GM18861 (cell line): ENCODE measurements at regions not wholly inside any gene's neighbourhood (a gene's known extent, or its start where the extent isn't known, plus 50 kb on each side); places are given as distances from the start of the nearest gene placed in this dataset.
A peak's percentile ranks its signal among the peaks of the same experiment; 100 is the strongest.

ENCODE experiments used
- ATAC-seq: cut with Tn5 transposase; IDR thresholded peaks from one replicate; pipeline ENCODE4 v1.9.1; 2021; ENCODE audit not compliant: unreplicated experiment

GRCh38 chr10:107415446-107415845 lies 250.9 kb upstream of the SORCS1 start:
- peak; percentile 58 for ATAC-seq

DNA sequence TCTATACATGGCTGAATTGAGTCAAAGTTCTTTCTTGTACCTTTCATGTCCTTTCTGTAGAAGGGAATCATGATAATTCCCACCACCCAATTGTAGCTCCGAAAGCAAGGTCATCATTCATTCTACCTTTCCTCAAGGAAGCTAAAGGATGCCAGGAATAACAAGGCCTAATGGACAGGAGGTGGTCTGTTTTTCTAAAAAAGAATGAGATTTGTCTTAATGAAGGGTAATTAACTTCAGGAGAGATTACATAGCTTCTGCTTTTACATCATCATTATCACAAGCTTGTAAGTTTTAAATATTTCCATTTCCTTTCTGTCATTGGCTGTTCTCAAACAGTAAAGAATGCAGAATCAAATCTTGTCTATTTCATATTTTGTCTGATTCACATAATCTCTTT lies 249.5 kb upstream of the SORCS1 start:
- no peak for ATAC-seq

DNA sequence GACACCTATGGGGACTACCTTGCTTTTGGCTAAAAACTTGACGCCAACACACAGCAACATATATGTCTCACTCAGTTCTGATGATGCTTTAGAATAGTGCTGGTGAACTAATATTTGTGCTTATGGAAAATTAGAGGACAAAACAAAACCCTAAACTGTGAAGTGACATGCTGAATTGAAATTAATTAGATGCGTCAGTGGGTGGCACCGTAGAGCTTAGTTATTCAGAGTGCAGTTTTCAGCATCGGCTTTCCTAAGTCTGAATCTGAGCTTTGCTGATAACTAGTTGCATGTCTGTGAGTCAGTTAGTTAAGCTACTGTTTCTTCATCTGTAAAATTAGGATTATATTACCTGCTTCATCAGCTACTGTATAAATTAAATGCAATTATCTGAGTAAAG lies 245.0 kb upstream of the SORCS1 start:
- ATAC-seq = peak; percentile 65

GRCh38 chr10:107398115-107398514 lies 233.6 kb upstream of the SORCS1 start:
- no peak for ATAC-seq

GRCh38 chr10:107391901-107392300 lies 227.4 kb upstream of the SORCS1 start:
- ATAC-seq = no peak

DNA sequence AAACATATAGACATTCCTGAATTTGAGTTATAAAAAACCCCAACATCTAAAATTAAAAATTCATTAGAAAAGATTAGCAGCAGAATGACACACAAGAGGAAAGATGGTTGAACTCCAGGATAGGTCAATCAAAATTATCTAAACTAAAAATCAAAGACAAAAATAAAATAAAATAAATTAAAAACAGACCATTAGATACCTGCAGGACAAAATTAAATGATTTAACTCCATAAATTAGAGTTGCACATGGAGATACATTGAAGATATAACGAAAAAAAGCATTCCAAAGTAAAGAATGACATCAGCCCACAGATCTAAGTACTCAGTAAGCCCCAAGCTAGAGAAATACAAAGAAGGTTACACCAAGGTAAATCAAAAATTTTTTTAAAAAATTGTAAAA lies 226.1 kb upstream of the SORCS1 start:
- ATAC-seq = no peak

GRCh38 chr10:107383357-107383756 lies 218.9 kb upstream of the SORCS1 start:
- no peak for ATAC-seq

- ATAC-seq = no peak
These were observed 215.1 kb upstream of the SORCS1 start for GRCh38 chr10:107379601-107380000.

- no peak for ATAC-seq
These were observed 207.3 kb upstream of the SORCS1 start for GRCh38 chr10:107371801-107372200.

GRCh38 chr10:107364872-107365271 lies 200.4 kb upstream of the SORCS1 start:
- no peak for ATAC-seq

DNA sequence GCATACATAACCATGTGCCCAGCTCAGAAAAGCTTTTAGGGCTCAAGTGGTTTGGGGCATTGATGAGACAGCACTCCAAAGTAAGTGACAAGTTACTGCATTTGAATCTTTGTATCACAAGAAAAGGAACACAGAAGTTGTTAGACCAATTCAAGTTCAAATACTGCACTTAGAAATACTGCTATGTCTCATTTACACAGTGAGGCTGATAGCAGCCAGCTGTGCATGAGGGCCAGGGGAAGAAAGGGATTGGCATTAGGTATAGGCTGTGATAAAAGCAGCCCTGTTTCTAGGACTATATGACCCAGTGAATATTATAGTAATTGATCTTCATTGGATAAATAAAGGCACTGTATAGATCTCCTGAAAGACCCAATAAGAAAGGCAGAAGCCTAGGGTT lies 197.8 kb upstream of the SORCS1 start:
- ATAC-seq = no peak

DNA sequence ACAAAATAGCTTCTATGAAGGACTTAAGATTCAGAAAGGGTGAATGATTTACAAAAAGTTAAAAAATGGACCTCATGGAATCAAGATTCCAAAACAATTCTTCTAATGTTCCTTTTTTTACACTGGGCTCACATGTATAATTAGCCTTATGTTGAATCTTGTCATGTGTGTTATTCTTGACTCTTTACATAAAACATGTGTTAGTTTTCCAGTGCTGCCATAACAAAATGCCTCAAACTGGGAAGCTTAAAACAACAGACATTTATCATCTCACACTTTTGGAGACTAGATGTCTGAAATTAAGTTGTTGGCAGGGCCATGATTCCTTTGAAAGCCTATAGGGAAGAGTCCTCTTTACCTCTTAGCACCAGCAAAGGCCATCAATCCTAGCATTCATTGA lies 192.5 kb upstream of the SORCS1 start:
- no peak for ATAC-seq

DNA sequence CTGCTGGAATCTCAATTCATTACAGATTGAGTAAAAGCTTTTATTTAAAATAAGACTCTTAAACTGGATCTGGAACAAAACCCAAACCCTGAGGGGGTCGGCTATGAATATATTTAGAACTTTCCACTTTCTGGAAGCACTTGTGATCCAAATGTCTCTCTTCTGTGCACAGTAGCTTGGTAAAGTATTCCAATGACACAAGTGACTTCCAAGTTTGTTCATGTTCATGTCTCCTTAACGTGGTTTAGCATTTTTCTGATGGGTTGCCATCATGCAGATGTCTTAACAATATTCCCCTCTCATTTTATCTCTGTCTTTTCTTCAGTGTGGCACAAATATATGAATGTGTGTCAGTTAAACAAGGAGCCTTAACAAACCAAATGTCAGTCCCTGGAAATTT lies 191.9 kb upstream of the SORCS1 start:
- no peak for ATAC-seq

GRCh38 chr10:107342711-107343110 lies 178.2 kb upstream of the SORCS1 start:
- ATAC-seq = no peak

DNA sequence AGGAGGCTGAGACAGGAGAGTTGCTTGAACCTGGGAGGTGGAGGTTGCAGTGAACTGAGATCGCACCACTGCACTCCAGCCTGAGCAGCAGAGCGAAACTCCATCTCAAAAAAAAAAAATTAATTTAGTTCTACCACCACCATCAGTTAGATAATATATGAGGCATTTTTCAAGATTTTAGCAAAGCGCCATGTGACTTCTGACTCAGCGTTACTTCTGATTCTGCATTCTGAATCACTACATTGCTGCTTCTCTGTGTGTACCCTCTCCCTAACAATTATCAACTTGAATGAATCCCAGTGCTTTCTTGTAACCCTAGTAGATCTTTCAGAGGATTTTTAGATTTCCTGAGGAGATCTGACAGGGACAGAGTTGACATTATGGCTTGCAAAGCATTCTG lies 176.8 kb upstream of the SORCS1 start:
- ATAC-seq = no peak

GRCh38 chr10:107340326-107340725 lies 175.8 kb upstream of the SORCS1 start:
- no peak for ATAC-seq

GRCh38 chr10:107336061-107336460 lies 171.6 kb upstream of the SORCS1 start:
- no peak for ATAC-seq

DNA sequence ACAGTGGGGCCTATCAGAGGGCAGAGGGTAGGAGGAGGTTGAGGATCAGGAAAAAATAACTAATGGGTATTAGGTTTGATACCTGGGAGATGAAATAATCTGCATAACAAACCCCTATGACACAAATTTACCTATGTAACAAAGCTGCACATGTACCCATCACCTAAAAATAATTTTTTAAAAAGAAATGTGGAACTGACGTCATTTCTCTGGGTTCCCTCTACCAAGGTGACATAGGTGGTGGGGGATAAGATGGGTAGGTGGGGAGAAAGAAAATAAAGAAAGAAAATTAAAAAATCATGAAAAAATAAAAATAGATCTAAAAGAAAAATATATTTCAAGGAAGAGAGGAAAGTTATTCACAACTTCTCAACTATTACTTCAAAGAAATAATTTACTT lies 153.1 kb upstream of the SORCS1 start:
- no peak for ATAC-seq

GRCh38 chr10:107303203-107303602 lies 138.7 kb upstream of the SORCS1 start:
- no peak for ATAC-seq

DNA sequence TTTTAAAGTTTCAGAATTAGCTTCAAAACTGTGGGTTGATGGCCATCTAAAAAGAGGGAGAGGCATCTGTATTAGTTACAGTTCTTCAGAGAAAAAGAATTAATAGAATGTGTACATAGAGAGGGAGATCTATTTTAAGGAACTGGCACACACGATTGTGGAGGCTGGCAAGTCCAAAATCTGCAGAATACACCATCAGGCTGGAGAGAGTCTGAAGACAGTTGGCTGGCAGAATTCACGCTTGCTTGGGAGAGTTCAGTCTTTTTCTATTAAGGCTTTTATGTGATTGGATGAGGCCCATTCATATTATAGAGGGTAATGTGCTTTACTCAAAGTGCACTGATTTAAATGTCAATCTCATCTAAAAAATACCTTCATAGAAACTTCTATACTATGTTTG lies 135.1 kb upstream of the SORCS1 start:
- ATAC-seq = no peak

DNA sequence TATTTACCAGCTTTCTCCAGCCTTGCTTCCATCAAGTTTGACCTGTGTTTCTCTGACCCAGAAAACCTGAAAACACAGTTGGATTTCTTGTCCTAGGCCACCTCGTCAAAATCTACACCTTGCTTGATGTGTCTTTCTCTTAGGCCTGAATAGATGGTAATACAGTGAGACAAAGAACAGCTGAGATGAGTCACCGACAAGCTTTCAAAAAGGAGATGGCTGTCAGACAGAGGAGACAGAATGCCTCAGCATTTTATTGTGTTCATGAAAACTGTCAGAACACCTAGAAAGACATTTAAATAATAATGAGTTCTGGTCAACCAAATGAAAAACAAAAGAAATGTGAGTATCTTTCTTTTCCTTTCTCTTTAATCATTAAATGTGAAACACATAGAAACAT lies 119.7 kb upstream of the SORCS1 start:
- no peak for ATAC-seq

DNA sequence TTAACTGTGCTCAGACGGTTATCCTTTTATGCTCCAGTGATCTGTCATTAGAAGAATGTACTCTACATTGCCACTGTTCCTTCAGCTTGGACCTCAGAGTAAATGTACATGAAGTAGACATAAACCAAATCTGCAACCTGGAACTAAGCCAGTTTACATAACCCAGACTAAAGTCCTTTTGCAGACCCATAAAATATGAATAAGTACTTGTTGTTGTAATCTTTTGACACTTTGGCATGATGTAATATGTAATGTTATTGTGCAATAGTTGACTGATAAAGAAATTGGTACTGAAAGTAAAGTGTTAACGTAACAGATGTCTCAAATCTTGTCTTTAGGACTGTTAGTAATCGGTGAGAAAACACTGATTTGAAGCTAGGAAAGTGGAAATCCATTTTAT lies 115.8 kb upstream of the SORCS1 start:
- ATAC-seq = no peak

DNA sequence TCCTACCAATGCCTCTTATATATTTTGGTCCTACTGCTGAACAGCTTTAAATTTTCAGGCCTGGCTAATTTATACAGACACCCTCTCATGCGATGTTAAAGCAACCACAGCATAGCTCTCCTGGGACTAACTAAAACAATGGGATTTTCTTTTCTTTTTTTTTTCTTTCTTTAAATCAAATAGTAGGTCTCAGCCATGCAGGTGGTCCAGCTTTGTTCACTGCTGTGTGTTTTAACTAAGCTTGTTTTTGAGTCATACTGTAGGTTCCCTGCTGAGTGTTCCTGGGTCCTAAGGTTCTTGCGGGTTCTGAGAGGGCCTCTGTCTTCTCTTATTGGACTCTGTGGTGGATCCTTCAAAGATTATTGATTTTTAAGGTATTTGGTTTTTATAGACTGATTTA lies 113.1 kb upstream of the SORCS1 start:
- ATAC-seq = no peak

DNA sequence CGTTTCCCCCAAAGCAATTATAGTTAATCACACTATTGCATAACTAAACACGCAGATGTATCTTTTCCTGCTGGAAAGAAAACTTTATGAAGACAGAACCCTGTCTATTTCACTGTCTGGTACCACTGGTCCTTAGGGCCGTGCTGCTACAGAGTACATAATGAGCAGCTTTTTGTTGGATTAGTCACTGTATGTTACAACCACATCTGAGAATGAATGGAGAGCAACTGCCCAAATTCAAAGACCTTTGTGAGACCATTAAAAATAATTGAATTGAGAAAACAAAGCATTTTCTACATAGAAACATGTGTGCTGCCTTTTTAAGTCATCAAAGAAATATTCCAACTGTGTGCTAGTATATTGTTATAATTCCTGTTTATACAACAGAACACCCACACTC lies 111.3 kb upstream of the SORCS1 start:
- no peak for ATAC-seq
